ENCODE measurements at regions not wholly inside any gene's neighbourhood (a gene's known extent, or its start where the extent isn't known, plus 50 kb on each side); places are given as distances from the start of the nearest gene placed in this dataset.

GRCh38 chr5:135678640-135679268 lies 100.0 kb upstream of the CXCL14 start:
- TF ChIP-seq CTCF (IDR thresholded peaks at IDR 0.05) (no peak), POLR2A (IDR thresholded peaks at IDR 0.05) (no peak)

All from body of pancreas (tissue), 4 donors.